ENCODE measurements at regions not wholly inside any gene's neighbourhood (a gene's known extent, or its start where the extent isn't known, plus 50 kb on each side); places are given as distances from the start of the nearest gene placed in this dataset.

- H3K4me3 Mint-ChIP-seq = no peak overlapping the region
- no peaks in the 10 kb centered on the region for H3K9me3 Mint-ChIP-seq
- H3K27ac Mint-ChIP-seq = no peak overlapping the region
- ATAC-seq (replicated peaks) (no peak), DNase-seq (no peak)
- no peaks in the 10 kb centered on the region for H3K36me3 Mint-ChIP-seq
- H3K27me3 Mint-ChIP-seq = no peaks in the 10 kb centered on the region
- no peaks in the 10 kb centered on the region for H3K4me1 Mint-ChIP-seq
Observed at GRCh38 chr13:83992566-83993358, 110.5 kb upstream of the SLITRK1 start.

GRCh38 chr13:83987394-83987793 is 105.1 kb upstream of the SLITRK1 start:
- Mint-ChIP-seq H3K27me3 (no peaks in the 10 kb centered on the region), H3K36me3 (no peaks in the 10 kb centered on the region), H3K4me1 (no peaks in the 10 kb centered on the region), H3K9me3 (peaks cover 2 to 3% of the 10 kb centered on the region in 2 donors), H3K27ac (no peak overlapping the region), H3K4me3 (no peak overlapping the region)
- ATAC-seq (replicated peaks) = no peak
- DNase-seq = no peak

DNA sequence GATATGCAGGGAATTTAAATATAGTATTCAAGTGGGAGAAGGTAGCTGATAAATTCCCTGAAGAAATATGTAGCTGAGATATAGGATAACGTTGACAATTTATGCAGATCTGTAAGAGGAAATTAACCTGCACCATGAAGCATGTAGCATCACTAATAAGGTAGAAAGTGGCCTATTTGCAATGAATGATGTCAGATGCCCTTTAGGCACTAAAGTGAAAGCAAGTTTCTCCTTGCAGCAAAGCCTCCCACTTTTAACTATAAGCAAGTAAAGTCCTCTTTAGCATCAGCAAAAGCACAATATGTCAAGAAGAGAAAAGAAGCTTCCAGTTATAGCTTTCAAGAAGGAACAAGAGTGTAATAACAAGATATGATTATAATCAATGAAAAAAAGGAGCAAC is 102.5 kb upstream of the SLITRK1 start:
- Mint-ChIP-seq H3K27me3 (no peaks in the 10 kb centered on the region), H3K4me3 (no peak overlapping the region), H3K4me1 (no peaks in the 10 kb centered on the region), H3K36me3 (no peaks in the 10 kb centered on the region), H3K27ac (no peak overlapping the region), H3K9me3 (peaks cover 2 to 3% of the 10 kb centered on the region in 2 donors)
- ATAC-seq (replicated peaks) (no peak), DNase-seq (no peak)

GRCh38 chr13:83980331-83980730 is 98.1 kb upstream of the SLITRK1 start:
- Mint-ChIP-seq H3K4me1 (no peaks in the 10 kb centered on the region), H3K9me3 (no peaks in the 10 kb centered on the region), H3K27ac (no peak overlapping the region), H3K27me3 (no peaks in the 10 kb centered on the region), H3K36me3 (no peaks in the 10 kb centered on the region), H3K4me3 (no peak overlapping the region)
- DNase-seq (no peak), ATAC-seq (replicated peaks) (no peak)

- Mint-ChIP-seq H3K4me1 (no peaks in the 10 kb centered on the region), H3K36me3 (no peaks in the 10 kb centered on the region), H3K9me3 (no peaks in the 10 kb centered on the region), H3K27me3 (no peaks in the 10 kb centered on the region), H3K27ac (no peak overlapping the region), H3K4me3 (no peak overlapping the region)
- ATAC-seq (replicated peaks) = no peak
- DNase-seq = no peak
Observed at GRCh38 chr13:83975655-83976165, 93.4 kb upstream of the SLITRK1 start.

- H3K36me3 Mint-ChIP-seq = no peaks in the 10 kb centered on the region
- ATAC-seq (replicated peaks) = no peak
- H3K27me3 Mint-ChIP-seq = no peaks in the 10 kb centered on the region
- no peak overlapping the region for H3K27ac Mint-ChIP-seq
- no peaks in the 10 kb centered on the region for H3K9me3 Mint-ChIP-seq
- H3K4me1 Mint-ChIP-seq = no peaks in the 10 kb centered on the region
- DNase-seq = no peak
- H3K4me3 Mint-ChIP-seq = no peak overlapping the region
Observed at GRCh38 chr13:83958531-83958930, 76.3 kb upstream of the SLITRK1 start.

GRCh38 chr13:83955011-83955410 is 72.7 kb upstream of the SLITRK1 start:
- Mint-ChIP-seq H3K27me3 (no peaks in the 10 kb centered on the region), H3K4me3 (no peak overlapping the region), H3K27ac (no peak overlapping the region), H3K4me1 (no peaks in the 10 kb centered on the region), H3K9me3 (no peaks in the 10 kb centered on the region), H3K36me3 (no peaks in the 10 kb centered on the region)
- ATAC-seq (replicated peaks) (no peak), DNase-seq (no peak)

GRCh38 chr13:83953916-83954315 is 71.6 kb upstream of the SLITRK1 start:
- Mint-ChIP-seq H3K27ac (no peak overlapping the region), H3K4me3 (no peak overlapping the region), H3K36me3 (no peaks in the 10 kb centered on the region), H3K27me3 (no peaks in the 10 kb centered on the region), H3K9me3 (no peaks in the 10 kb centered on the region), H3K4me1 (no peaks in the 10 kb centered on the region)
- DNase-seq (no peak), ATAC-seq (replicated peaks) (no peak)

DNA sequence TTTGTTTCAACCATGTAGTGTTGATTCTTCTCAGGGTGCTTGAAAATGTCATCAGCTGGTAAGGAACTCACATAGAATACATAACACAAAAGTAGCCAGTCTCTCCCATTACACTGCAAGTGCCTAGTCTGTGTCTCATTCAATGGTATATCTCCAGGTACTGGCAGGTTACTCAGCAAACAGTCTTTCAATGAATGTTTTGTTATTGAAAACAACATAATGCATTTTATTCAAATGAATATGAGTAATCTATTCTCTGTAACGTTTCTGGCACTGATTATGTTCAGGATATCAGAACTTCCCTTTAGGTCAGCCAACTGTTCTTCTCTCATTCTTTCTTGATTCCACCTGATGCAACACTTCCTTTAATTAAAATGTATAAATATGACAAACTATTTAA is 68.0 kb upstream of the SLITRK1 start:
- DNase-seq (no peak), ATAC-seq (replicated peaks) (no peak)
- Mint-ChIP-seq H3K27ac (no peak overlapping the region), H3K27me3 (no peaks in the 10 kb centered on the region), H3K4me3 (no peak overlapping the region), H3K36me3 (no peaks in the 10 kb centered on the region), H3K4me1 (no peaks in the 10 kb centered on the region), H3K9me3 (no peaks in the 10 kb centered on the region)

GRCh38 chr13:83943530-83944279 is 61.4 kb upstream of the SLITRK1 start:
- no peaks in the 10 kb centered on the region for H3K36me3 Mint-ChIP-seq
- no peaks in the 10 kb centered on the region for H3K4me1 Mint-ChIP-seq
- no peak overlapping the region for H3K4me3 Mint-ChIP-seq
- no peaks in the 10 kb centered on the region for H3K9me3 Mint-ChIP-seq
- DNase-seq (no peak), ATAC-seq (replicated peaks) (no peak)
- H3K27me3 Mint-ChIP-seq = no peaks in the 10 kb centered on the region
- no peak overlapping the region for H3K27ac Mint-ChIP-seq

- DNase-seq (no peak), ATAC-seq (replicated peaks) (no peak)
- H3K27me3 Mint-ChIP-seq = no peaks in the 10 kb centered on the region
- H3K27ac Mint-ChIP-seq = no peak overlapping the region
- no peaks in the 10 kb centered on the region for H3K4me1 Mint-ChIP-seq
- H3K9me3 Mint-ChIP-seq = no peaks in the 10 kb centered on the region
- H3K4me3 Mint-ChIP-seq = no peak overlapping the region
- no peaks in the 10 kb centered on the region for H3K36me3 Mint-ChIP-seq
Observed at GRCh38 chr13:83941701-83942335, 59.5 kb upstream of the SLITRK1 start.

GRCh38 chr13:83940742-83941141 is 58.5 kb upstream of the SLITRK1 start:
- H3K27me3 Mint-ChIP-seq = no peaks in the 10 kb centered on the region
- ATAC-seq (replicated peaks) (no peak), DNase-seq (no peak)
- H3K36me3 Mint-ChIP-seq = no peaks in the 10 kb centered on the region
- no peak overlapping the region for H3K27ac Mint-ChIP-seq
- H3K4me1 Mint-ChIP-seq = no peaks in the 10 kb centered on the region
- H3K9me3 Mint-ChIP-seq = no peaks in the 10 kb centered on the region
- H3K4me3 Mint-ChIP-seq = no peak overlapping the region

DNA sequence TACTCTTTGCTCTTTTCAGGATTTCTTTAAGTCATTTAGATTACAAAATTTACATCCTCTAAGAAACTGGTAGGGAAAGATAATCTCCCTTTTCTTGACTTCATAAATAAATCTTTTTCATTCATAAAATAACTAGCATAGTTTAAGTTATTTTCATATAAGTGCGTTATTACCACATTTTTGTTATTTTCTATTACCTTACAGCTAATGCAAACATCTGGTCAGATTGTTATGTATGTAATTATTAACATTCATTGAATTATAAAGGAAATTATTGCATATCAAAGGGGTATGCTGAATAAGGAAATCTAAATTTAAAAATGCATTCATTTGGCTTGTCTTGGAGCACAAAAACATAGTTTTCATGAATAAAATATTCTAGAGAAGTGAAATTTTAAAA is 55.3 kb upstream of the SLITRK1 start:
- Mint-ChIP-seq H3K9me3 (no peaks in the 10 kb centered on the region), H3K4me1 (no peaks in the 10 kb centered on the region), H3K36me3 (no peaks in the 10 kb centered on the region), H3K27ac (no peak overlapping the region), H3K4me3 (no peak overlapping the region), H3K27me3 (no peaks in the 10 kb centered on the region)
- DNase-seq (no peak), ATAC-seq (replicated peaks) (no peak)

DNA sequence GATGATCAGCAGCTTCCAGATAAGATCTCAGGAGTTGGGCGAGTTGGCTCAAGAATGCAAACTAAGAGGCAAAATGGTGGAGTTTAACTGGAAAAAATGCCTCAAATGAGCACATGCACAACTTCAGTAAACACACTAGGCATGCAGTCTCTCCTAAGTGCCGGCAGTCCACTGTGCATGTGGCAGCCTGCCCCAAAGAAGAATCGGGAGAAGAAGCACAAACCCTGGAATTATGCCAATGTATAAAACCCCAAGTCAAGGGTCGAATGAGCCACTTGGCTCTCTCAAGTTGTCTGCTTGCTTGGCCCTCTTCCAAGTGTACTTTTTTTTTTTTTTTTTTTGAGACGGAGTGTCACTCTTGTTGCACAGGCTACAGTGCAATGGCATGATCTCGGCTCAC is 53.3 kb upstream of the SLITRK1 start:
- DNase-seq (no peak), ATAC-seq (replicated peaks) (no peak)
- Mint-ChIP-seq H3K36me3 (peaks cover 0 to 1% of the 10 kb centered on the region in 2 donors), H3K27me3 (no peaks in the 10 kb centered on the region), H3K4me1 (no peaks in the 10 kb centered on the region), H3K27ac (no peak overlapping the region), H3K4me3 (no peak overlapping the region), H3K9me3 (peaks cover 0 to 2% of the 10 kb centered on the region in 2 donors)

Data from stimulated activated naive B cell treated with anti-CD40 and anti-IgM and Interleukin-4, amounts not matched to agents 10 μg/mL and 1 μg/mL and 100 μg/mL, for 72 hours (primary cell).